ENCODE measurements at regions not wholly inside any gene's neighbourhood (a gene's known extent, or its start where the extent isn't known, plus 50 kb on each side); places are given as distances from the start of the nearest gene placed in this dataset.

- Histone ChIP-seq H3K4me1 (peaks cover 0 to 14% (median 0%) of the 10 kb centered on the region in 12 donors), H3K27me3 (no peaks in the 10 kb centered on the region), H3K27ac (no peak overlapping the region), H3K36me3 (no peaks in the 10 kb centered on the region), H3K9me3 (peaks cover 0 to 36% (median 12%) of the 10 kb centered on the region in 12 donors), H3K4me3 (no peak overlapping the region)
- DNase-seq (no peak), ATAC-seq (no peak)
- no peak for TF ChIP-seq CTCF (IDR thresholded peaks at IDR 0.05)
- TF ChIP-seq POLR2A (IDR thresholded peaks at IDR 0.05): no peak
- 81 to 90% (median 86%) methylated on average over 2 of the region's 2 CpGs for WGBS, 4 donors
- intact Hi-C loops (cut with DNase I): no loop called here
Measured at GRCh38 chr1:173107696-173108095, 57.0 kb upstream of the TNFSF18 start.

- Histone ChIP-seq H3K27me3 (no peaks in the 10 kb centered on the region), H3K27ac (no peak overlapping the region), H3K9me3 (peaks cover 0 to 40% (median 13%) of the 10 kb centered on the region in 12 donors), H3K4me1 (no peaks in the 10 kb centered on the region), H3K36me3 (no peaks in the 10 kb centered on the region), H3K4me3 (no peak overlapping the region)
- no peak for TF ChIP-seq POLR2A (IDR thresholded peaks at IDR 0.05)
- no peak for TF ChIP-seq CTCF (IDR thresholded peaks at IDR 0.05)
- intact Hi-C loops (cut with DNase I): no loop called here
- DNase-seq: no peak
- 94 to 100% (median 99%) methylated on average over 2 of the region's 2 CpGs for WGBS, 4 donors
- ATAC-seq: no peak
Measured at GRCh38 chr1:173103006-173103405, 52.3 kb upstream of the TNFSF18 start.

GRCh38 chr1:173101589-173101988, 50.8 kb upstream of the TNFSF18 start:
- intact Hi-C loops (cut with DNase I): no loop called here
- no peaks in the 10 kb centered on the region for H3K36me3 ChIP-seq
- no peak overlapping the region for H3K27ac ChIP-seq
- TF ChIP-seq POLR2A (IDR thresholded peaks at IDR 0.05): no peak
- ATAC-seq: no peak
- 63 to 82% (median 70%) methylated on average over 1 of the region's 1 CpG for WGBS, 4 donors
- no peaks in the 10 kb centered on the region for H3K4me1 ChIP-seq
- H3K9me3 ChIP-seq: peaks cover 0 to 26% (median 13%) of the 10 kb centered on the region in 12 donors
- no peaks in the 10 kb centered on the region for H3K27me3 ChIP-seq
- H3K4me3 ChIP-seq: no peak overlapping the region
- no peak for DNase-seq

- Histone ChIP-seq H3K4me3 (no peak overlapping the region), H3K27me3 (no peaks in the 10 kb centered on the region), H3K4me1 (no peaks in the 10 kb centered on the region), H3K36me3 (no peaks in the 10 kb centered on the region), H3K27ac (no peak overlapping the region), H3K9me3 (peaks cover 0 to 24% (median 13%) of the 10 kb centered on the region in 12 donors)
- TF ChIP-seq CTCF (IDR thresholded peaks at IDR 0.05): no peak
- TF ChIP-seq POLR2A (IDR thresholded peaks at IDR 0.05): no peak
- 98 to 100% (median 100%) methylated on average over 1 of the region's 1 CpG for WGBS, 4 donors
- intact Hi-C loops (cut with DNase I): no loop called here
- DNase-seq (no peak), ATAC-seq (no peak)
Measured at GRCh38 chr1:173100476-173101107, 49.9 kb upstream of the TNFSF18 start.
